ENCODE measurements at regions not wholly inside any gene's neighbourhood (a gene's known extent, or its start where the extent isn't known, plus 50 kb on each side); places are given as distances from the start of the nearest gene placed in this dataset.
A peak's percentile ranks its signal among the peaks of the same experiment; 100 is the strongest.
"Not testable (repeated sequence)": the region's sequence is repeated elsewhere in the genome, so short reads cannot be mapped to it uniquely, and the experiment has no call there.

GRCh38 chr10:17538941-17539340 lies 78.2 kb downstream of the HACD1 start:
- DNase-seq: no peak

- DNase-seq: no peak
Measured at GRCh38 chr10:17537281-17537680, 79.9 kb downstream of the HACD1 start.

GRCh38 chr10:17536221-17536620 lies 81.0 kb downstream of the HACD1 start:
- DNase-seq: no peak

GRCh38 chr10:17533731-17534130 lies 79.3 kb upstream of the ST8SIA6 start:
- no peak for DNase-seq

- DNase-seq: no peak
Measured at GRCh38 chr10:17528306-17528862, 74.0 kb upstream of the ST8SIA6 start.

GRCh38 chr10:17527514-17528146 lies 73.2 kb upstream of the ST8SIA6 start:
- DNase-seq: no peak

- DNase-seq: not testable (repeated sequence)
Measured at GRCh38 chr10:17526571-17526970, 72.2 kb upstream of the ST8SIA6 start.

- no peak for DNase-seq
Measured at GRCh38 chr10:17523917-17524316, 69.5 kb upstream of the ST8SIA6 start.

- DNase-seq: no peak
Measured at GRCh38 chr10:17523246-17523753, 68.9 kb upstream of the ST8SIA6 start.

GRCh38 chr10:17522269-17522668 lies 67.9 kb upstream of the ST8SIA6 start:
- DNase-seq: not testable (repeated sequence)

GRCh38 chr10:17519457-17519856 lies 65.1 kb upstream of the ST8SIA6 start:
- DNase-seq: no peak

- no peak for DNase-seq
Measured at GRCh38 chr10:17518338-17518737, 63.9 kb upstream of the ST8SIA6 start.

- no peak for DNase-seq
Measured at GRCh38 chr10:17516376-17516775, 62.0 kb upstream of the ST8SIA6 start.

GRCh38 chr10:17512341-17513001 lies 58.1 kb upstream of the ST8SIA6 start:
- DNase-seq: peak in 1 of 5 experiments; percentile 27

GRCh38 chr10:17510242-17510908 lies 56.0 kb upstream of the ST8SIA6 start:
- DNase-seq: peak in 1 of 5 experiments; percentile 79

- no peak for DNase-seq
Measured at GRCh38 chr10:17507538-17507937, 53.1 kb upstream of the ST8SIA6 start.

GRCh38 chr10:17506856-17507471 lies 52.6 kb upstream of the ST8SIA6 start:
- peak in 1 of 5 experiments; percentile 39 for DNase-seq

- peak in 1 of 5 experiments; percentile 36 for DNase-seq
Measured at GRCh38 chr10:17506390-17506789, 52.0 kb upstream of the ST8SIA6 start.

GRCh38 chr10:17504547-17505245 lies 50.3 kb upstream of the ST8SIA6 start:
- no peak for DNase-seq
